ENCODE measurements at regions not wholly inside any gene's neighbourhood (a gene's known extent, or its start where the extent isn't known, plus 50 kb on each side); places are given as distances from the start of the nearest gene placed in this dataset.

- TF ChIP-seq POLR2AphosphoS5 (IDR thresholded peaks at IDR 0.05; ENCODE audit: low read depth, low read length): no peak
- no peak for TF ChIP-seq POLR2A (IDR thresholded peaks at IDR 0.05; ENCODE audit: low read depth, low read length)
These were observed 139.2 kb downstream of the HLX start for GRCh38 chr1:221018414-221018813.
